ENCODE measurements at regions not wholly inside any gene's neighbourhood (a gene's known extent, or its start where the extent isn't known, plus 50 kb on each side); places are given as distances from the start of the nearest gene placed in this dataset.

DNA sequence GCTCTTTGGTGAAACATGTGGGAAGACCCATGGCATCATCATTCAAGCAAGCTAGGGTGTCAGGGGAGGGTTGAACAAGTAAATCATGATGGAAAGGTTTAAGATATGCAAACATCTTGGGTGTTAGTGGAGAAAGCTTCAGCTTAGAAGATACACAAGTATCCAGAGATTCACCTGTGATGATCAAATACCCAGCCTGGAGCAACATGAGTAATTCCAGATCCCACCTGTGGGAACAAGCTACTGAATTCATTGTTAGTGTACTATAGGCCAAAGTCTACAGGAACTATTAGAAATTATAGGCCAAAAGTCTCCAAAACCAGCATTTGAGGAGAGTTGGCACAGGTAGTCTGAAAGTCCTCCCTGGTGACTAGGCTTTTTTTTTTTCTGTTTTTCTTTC lies 499.9 kb downstream of the NUF2 start:
- no peak for TF ChIP-seq POLR2A (IDR thresholded peaks at IDR 0.05)
- TF ChIP-seq, protein P1, sequence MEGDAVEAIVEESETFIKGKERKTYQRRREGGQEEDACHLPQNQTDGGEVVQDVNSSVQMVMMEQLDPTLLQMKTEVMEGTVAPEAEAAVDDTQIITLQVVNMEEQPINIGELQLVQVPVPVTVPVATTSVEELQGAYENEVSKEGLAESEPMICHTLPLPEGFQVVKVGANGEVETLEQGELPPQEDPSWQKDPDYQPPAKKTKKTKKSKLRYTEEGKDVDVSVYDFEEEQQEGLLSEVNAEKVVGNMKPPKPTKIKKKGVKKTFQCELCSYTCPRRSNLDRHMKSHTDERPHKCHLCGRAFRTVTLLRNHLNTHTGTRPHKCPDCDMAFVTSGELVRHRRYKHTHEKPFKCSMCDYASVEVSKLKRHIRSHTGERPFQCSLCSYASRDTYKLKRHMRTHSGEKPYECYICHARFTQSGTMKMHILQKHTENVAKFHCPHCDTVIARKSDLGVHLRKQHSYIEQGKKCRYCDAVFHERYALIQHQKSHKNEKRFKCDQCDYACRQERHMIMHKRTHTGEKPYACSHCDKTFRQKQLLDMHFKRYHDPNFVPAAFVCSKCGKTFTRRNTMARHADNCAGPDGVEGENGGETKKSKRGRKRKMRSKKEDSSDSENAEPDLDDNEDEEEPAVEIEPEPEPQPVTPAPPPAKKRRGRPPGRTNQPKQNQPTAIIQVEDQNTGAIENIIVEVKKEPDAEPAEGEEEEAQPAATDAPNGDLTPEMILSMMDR (IDR thresholded peaks at IDR 0.05): no peak
- TF ChIP-seq POLR2AphosphoS5 (IDR thresholded peaks at IDR 0.05): no peak
- TF ChIP-seq EP300 (IDR thresholded peaks at IDR 0.05): no peak
